ENCODE measurements at regions not wholly inside any gene's neighbourhood (a gene's known extent, or its start where the extent isn't known, plus 50 kb on each side); places are given as distances from the start of the nearest gene placed in this dataset.

DNA sequence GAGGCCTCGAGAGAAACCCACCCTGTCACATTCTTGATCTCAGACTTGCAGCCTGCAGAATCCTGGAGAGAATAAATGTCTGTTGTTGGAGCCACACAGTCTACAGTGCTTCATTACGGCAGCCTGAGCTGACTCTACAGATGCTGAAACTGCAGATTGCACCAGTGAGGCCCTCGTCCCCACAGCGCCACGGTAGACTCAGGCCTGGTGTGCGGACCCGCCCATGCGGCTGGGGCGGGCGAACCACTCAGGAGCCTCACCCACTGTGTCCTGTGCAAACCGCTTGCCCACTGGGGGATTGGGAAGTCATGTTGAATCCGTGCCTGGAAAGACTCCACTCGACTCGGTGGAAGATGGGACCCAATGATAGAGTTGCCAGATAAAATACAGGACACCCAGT lies 125.2 kb upstream of the COPS8 start:
- no peaks in the 10 kb centered on the region for H3K36me3 Mint-ChIP-seq (ENCODE audit: unreplicated experiment)
- TF ChIP-seq CTCF (IDR thresholded peaks at IDR 0.05): no peak
- no peaks in the 10 kb centered on the region for H3K9me3 Mint-ChIP-seq (ENCODE audit: unreplicated experiment)

GRCh38 chr2:236962816-236963215 lies 122.9 kb upstream of the COPS8 start:
- H3K36me3 Mint-ChIP-seq (ENCODE audit: unreplicated experiment): no peaks in the 10 kb centered on the region
- peaks cover 4% of the 10 kb centered on the region for H3K27me3 Mint-ChIP-seq (ENCODE audit: unreplicated experiment)
- no peak overlapping the region for H3K4me3 Mint-ChIP-seq (ENCODE audit: unreplicated experiment)
- H3K4me1 Mint-ChIP-seq (ENCODE audit: unreplicated experiment): peaks cover 4% of the 10 kb centered on the region
- H3K9me3 Mint-ChIP-seq (ENCODE audit: unreplicated experiment): no peaks in the 10 kb centered on the region
- TF ChIP-seq CTCF (IDR thresholded peaks at IDR 0.05): no peak
- DNase-seq (ENCODE audit: extremely low spot score, unreplicated experiment): no peak
- no peak overlapping the region for H3K27ac Mint-ChIP-seq (ENCODE audit: unreplicated experiment)

More for the DNA sequence above, 125.2 kb upstream of the COPS8 start:
- H3K27me3 Mint-ChIP-seq (ENCODE audit: unreplicated experiment): peaks cover 22% of the 10 kb centered on the region
- H3K4me3 Mint-ChIP-seq (ENCODE audit: unreplicated experiment): no peak overlapping the region
- no peak for DNase-seq (ENCODE audit: extremely low spot score, unreplicated experiment)
- peaks cover 6% of the 10 kb centered on the region for H3K4me1 Mint-ChIP-seq (ENCODE audit: unreplicated experiment)
- H3K27ac Mint-ChIP-seq (ENCODE audit: unreplicated experiment): no peak overlapping the region

DNA sequence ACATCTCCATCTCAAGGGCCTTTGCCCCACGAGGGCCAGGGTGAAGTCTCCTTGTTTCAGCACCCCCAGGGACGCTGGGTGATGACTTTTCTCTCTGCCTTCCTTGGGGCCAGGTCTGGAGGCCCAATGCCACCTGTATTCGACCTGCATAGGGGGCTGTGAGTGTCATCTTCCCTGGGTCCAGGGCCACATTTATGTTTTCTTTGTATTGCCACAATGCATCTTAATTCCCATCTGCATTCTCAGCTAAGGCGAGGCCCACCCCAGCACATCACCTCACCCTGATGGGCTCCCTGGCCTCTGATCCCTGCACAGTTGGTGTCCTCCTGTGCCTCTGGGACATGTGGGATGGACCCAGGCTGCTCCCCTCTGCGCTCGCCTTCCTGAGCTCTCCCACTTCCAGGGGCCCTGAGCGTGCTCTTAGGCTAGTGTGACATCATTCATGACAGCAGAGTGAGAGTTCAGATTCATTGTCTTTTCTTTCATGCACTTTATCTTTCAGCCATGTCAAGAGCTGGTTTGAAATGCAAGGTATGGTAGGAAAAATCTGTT lies 122.0 kb upstream of the COPS8 start:
- TF ChIP-seq CTCF (IDR thresholded peaks at IDR 0.05): no peak
- Mint-ChIP-seq H3K27me3 (ENCODE audit: unreplicated experiment) (peaks cover 3% of the 10 kb centered on the region), H3K4me1 (ENCODE audit: unreplicated experiment) (peaks cover 2% of the 10 kb centered on the region), H3K36me3 (ENCODE audit: unreplicated experiment) (no peaks in the 10 kb centered on the region), H3K4me3 (ENCODE audit: unreplicated experiment) (no peak overlapping the region), H3K9me3 (ENCODE audit: unreplicated experiment) (no peaks in the 10 kb centered on the region), H3K27ac (ENCODE audit: unreplicated experiment) (no peak overlapping the region)
- DNase-seq (ENCODE audit: extremely low spot score, unreplicated experiment): no peak

DNA sequence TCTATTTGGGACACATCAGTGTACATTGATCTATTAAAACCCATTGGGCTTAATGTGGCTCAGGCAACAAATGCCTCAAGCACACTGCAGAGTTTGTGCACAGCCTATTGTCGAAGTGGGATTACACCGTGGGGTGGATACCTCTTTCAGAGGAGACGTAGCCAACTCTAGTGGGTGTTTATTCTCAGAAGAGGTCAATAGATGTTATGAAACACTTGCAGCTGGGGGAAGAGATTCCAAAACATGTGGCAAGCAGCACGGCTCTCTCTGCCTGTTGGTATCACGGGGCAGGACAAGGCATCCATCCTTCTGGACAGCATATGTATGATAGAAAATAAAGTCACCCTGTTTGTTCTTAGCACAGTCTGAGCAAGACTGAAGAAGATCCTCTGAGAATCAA lies 121.4 kb upstream of the COPS8 start:
- DNase-seq (ENCODE audit: extremely low spot score, unreplicated experiment): no peak
- TF ChIP-seq CTCF (IDR thresholded peaks at IDR 0.05): no peak
- Mint-ChIP-seq H3K4me3 (ENCODE audit: unreplicated experiment) (no peak overlapping the region), H3K36me3 (ENCODE audit: unreplicated experiment) (no peaks in the 10 kb centered on the region), H3K9me3 (ENCODE audit: unreplicated experiment) (no peaks in the 10 kb centered on the region), H3K4me1 (ENCODE audit: unreplicated experiment) (peaks cover 2% of the 10 kb centered on the region), H3K27ac (ENCODE audit: unreplicated experiment) (no peak overlapping the region), H3K27me3 (ENCODE audit: unreplicated experiment) (peaks cover 4% of the 10 kb centered on the region)

DNA sequence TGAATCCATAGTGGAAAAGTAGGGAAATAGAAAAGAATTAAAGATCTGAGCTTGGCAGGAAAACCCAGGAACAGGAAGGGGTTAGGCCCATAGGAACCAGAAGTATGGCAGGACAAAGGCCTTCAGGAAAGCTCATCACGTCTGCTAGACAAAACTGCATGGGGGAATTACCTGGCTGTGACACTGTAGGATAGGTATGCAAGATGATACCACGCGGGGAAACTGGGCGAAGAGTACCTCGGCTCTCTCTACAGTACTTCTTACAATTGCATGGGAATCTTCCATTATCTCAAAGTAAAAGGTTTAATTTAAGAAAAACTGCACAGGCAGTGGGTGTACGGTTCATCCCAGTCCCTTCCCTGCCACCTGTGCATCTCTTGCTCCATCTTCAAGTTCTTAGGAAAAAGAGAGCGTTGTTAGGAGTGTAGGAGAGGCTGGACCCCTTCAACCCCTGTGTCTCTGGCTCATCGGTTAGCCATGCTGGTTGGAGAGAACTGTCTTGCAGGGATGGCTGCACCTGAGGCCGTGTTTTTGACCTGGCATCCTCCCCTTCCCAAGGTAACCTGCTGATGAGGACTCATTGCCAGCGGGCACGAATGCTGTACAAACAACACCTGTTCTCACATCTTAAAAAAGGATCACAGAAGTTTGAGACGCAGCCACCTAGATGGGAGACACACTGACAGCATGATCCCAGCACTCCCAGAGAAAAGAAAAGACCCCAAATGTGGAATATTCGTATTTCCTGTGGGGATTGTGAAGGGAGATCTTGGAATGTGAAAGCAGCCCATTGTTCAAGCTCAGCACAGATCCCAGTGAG lies 120.5 kb upstream of the COPS8 start:
- Mint-ChIP-seq H3K27ac (ENCODE audit: unreplicated experiment) (no peak overlapping the region), H3K4me3 (ENCODE audit: unreplicated experiment) (no peak overlapping the region), H3K36me3 (ENCODE audit: unreplicated experiment) (no peaks in the 10 kb centered on the region), H3K9me3 (ENCODE audit: unreplicated experiment) (no peaks in the 10 kb centered on the region), H3K4me1 (ENCODE audit: unreplicated experiment) (no peaks in the 10 kb centered on the region), H3K27me3 (ENCODE audit: unreplicated experiment) (peaks cover 8% of the 10 kb centered on the region)
- no peak for TF ChIP-seq CTCF (IDR thresholded peaks at IDR 0.05)
- DNase-seq (ENCODE audit: extremely low spot score, unreplicated experiment): no peak

Measured in osteocyte (in vitro differentiated cells).